IPS-18a (cell line): ENCODE measurements at regions not wholly inside any gene's neighbourhood (a gene's known extent, or its start where the extent isn't known, plus 50 kb on each side); places are given as distances from the start of the nearest gene placed in this dataset.
"Not testable (repeated sequence)": the region's sequence is repeated elsewhere in the genome, so short reads cannot be mapped to it uniquely, and the experiment has no call there.

Source experiments
- H3K27ac ChIP-seq: one replicate; pipeline ENCODE4 v1.5.1; 2013; ENCODE audit warnings: low read length
- H3K27me3 ChIP-seq: one replicate; pipeline ENCODE4 v1.6.1; 2013; ENCODE audit warnings: mild to moderate bottlenecking, low read length; ENCODE audit not compliant: control insufficient read depth, insufficient read depth
- H3K36me3 ChIP-seq: one replicate; pipeline ENCODE4 v1.6.1; 2013; ENCODE audit warnings: low read depth, low read length; ENCODE audit not compliant: control insufficient read depth
- H3K4me1 ChIP-seq: one replicate; pipeline ENCODE4 v1.6.1; 2013; ENCODE audit warnings: low read depth, low read length; ENCODE audit not compliant: control insufficient read depth
- H3K4me3 ChIP-seq: one replicate; pipeline ENCODE4 v1.5.1; 2013; ENCODE audit warnings: low read length
- H3K9ac ChIP-seq: one replicate; pipeline ENCODE4 v1.6.1; 2013; ENCODE audit warnings: mild to moderate bottlenecking, low read length, moderate library complexity
- H3K9me3 ChIP-seq: one replicate; pipeline ENCODE4 v1.6.1; 2013; ENCODE audit warnings: low read depth, low read length; ENCODE audit not compliant: control insufficient read depth

- H3K27ac ChIP-seq: no peak overlapping the region
- H3K36me3 ChIP-seq: no peaks in the 10 kb centered on the region
- H3K9me3 ChIP-seq: no peaks in the 10 kb centered on the region
- H3K4me3 ChIP-seq: no peak overlapping the region
- no peaks in the 10 kb centered on the region for H3K27me3 ChIP-seq
- H3K9ac ChIP-seq: no peak overlapping the region
- no peaks in the 10 kb centered on the region for H3K4me1 ChIP-seq
Observed at GRCh38 chr10:2340831-2341647, 603.7 kb upstream of the ADARB2 start.

- Histone ChIP-seq H3K9ac (no peak overlapping the region), H3K27ac (no peak overlapping the region), H3K4me1 (no peaks in the 10 kb centered on the region), H3K27me3 (no peaks in the 10 kb centered on the region), H3K9me3 (no peaks in the 10 kb centered on the region), H3K36me3 (no peaks in the 10 kb centered on the region), H3K4me3 (no peak overlapping the region)
Observed at GRCh38 chr10:2335626-2336025, 598.3 kb upstream of the ADARB2 start.

- Histone ChIP-seq H3K9ac (no peak overlapping the region), H3K27me3 (no peaks in the 10 kb centered on the region), H3K4me1 (no peaks in the 10 kb centered on the region), H3K36me3 (no peaks in the 10 kb centered on the region), H3K27ac (no peak overlapping the region), H3K4me3 (no peak overlapping the region), H3K9me3 (no peaks in the 10 kb centered on the region)
Observed at GRCh38 chr10:2334575-2334974, 597.2 kb upstream of the ADARB2 start.

GRCh38 chr10:2329082-2329481 is 591.8 kb upstream of the ADARB2 start:
- H3K4me1 ChIP-seq: peaks cover 10% of the 10 kb centered on the region
- no peak overlapping the region for H3K9ac ChIP-seq
- no peaks in the 10 kb centered on the region for H3K27me3 ChIP-seq
- no peaks in the 10 kb centered on the region for H3K36me3 ChIP-seq
- H3K9me3 ChIP-seq: no peaks in the 10 kb centered on the region
- no peak overlapping the region for H3K27ac ChIP-seq
- H3K4me3 ChIP-seq: no peak overlapping the region

GRCh38 chr10:2326411-2326810 is 589.1 kb upstream of the ADARB2 start:
- Histone ChIP-seq H3K4me3 (no peak overlapping the region), H3K27me3 (no peaks in the 10 kb centered on the region), H3K9me3 (no peaks in the 10 kb centered on the region), H3K9ac (no peak overlapping the region), H3K27ac (no peak overlapping the region), H3K36me3 (no peaks in the 10 kb centered on the region), H3K4me1 (peaks cover 10% of the 10 kb centered on the region)

- H3K27ac ChIP-seq, H3K9ac ChIP-seq, H3K4me3 ChIP-seq, H3K27me3 ChIP-seq, H3K4me1 ChIP-seq, H3K9me3 ChIP-seq, H3K36me3 ChIP-seq: not testable (repeated sequence)
Observed at GRCh38 chr10:2315045-2315485, 577.7 kb upstream of the ADARB2 start.

- H3K4me3 ChIP-seq: no peak overlapping the region
- no peaks in the 10 kb centered on the region for H3K4me1 ChIP-seq
- H3K27me3 ChIP-seq: no peaks in the 10 kb centered on the region
- H3K9ac ChIP-seq: no peak overlapping the region
- H3K36me3 ChIP-seq: no peaks in the 10 kb centered on the region
- no peak overlapping the region for H3K27ac ChIP-seq
- no peaks in the 10 kb centered on the region for H3K9me3 ChIP-seq
Observed at GRCh38 chr10:2306081-2306480, 568.8 kb upstream of the ADARB2 start.

- Histone ChIP-seq H3K36me3 (no peaks in the 10 kb centered on the region), H3K4me1 (no peaks in the 10 kb centered on the region), H3K4me3 (no peak overlapping the region), H3K27me3 (no peaks in the 10 kb centered on the region), H3K27ac (no peak overlapping the region), H3K9ac (no peak overlapping the region), H3K9me3 (no peaks in the 10 kb centered on the region)
Observed at GRCh38 chr10:2303169-2303568, 565.8 kb upstream of the ADARB2 start.

- no peak overlapping the region for H3K9ac ChIP-seq
- H3K27me3 ChIP-seq: no peaks in the 10 kb centered on the region
- H3K36me3 ChIP-seq: no peaks in the 10 kb centered on the region
Observed at GRCh38 chr10:2301227-2301626, 563.9 kb upstream of the ADARB2 start.

GRCh38 chr10:2300231-2300630 is 562.9 kb upstream of the ADARB2 start:
- Histone ChIP-seq H3K4me3 (no peak overlapping the region), H3K9ac (no peak overlapping the region), H3K27ac (no peak overlapping the region), H3K36me3 (no peaks in the 10 kb centered on the region), H3K4me1 (peaks cover 13% of the 10 kb centered on the region), H3K9me3 (no peaks in the 10 kb centered on the region), H3K27me3 (no peaks in the 10 kb centered on the region)

More at GRCh38 chr10:2301227-2301626, 563.9 kb upstream of the ADARB2 start:
- Histone ChIP-seq H3K4me1 (peaks cover 3% of the 10 kb centered on the region), H3K9me3 (no peaks in the 10 kb centered on the region), H3K27ac (no peak overlapping the region), H3K4me3 (no peak overlapping the region)

GRCh38 chr10:2296179-2296891 is 559.0 kb upstream of the ADARB2 start:
- Histone ChIP-seq H3K27ac (no peak overlapping the region), H3K9ac (no peak overlapping the region), H3K4me1 (peaks cover 17% of the 10 kb centered on the region), H3K36me3 (no peaks in the 10 kb centered on the region), H3K27me3 (no peaks in the 10 kb centered on the region), H3K4me3 (no peak overlapping the region), H3K9me3 (no peaks in the 10 kb centered on the region)

GRCh38 chr10:2294739-2295138 is 557.4 kb upstream of the ADARB2 start:
- no peak overlapping the region for H3K4me3 ChIP-seq
- no peaks in the 10 kb centered on the region for H3K9me3 ChIP-seq
- no peak overlapping the region for H3K27ac ChIP-seq
- H3K36me3 ChIP-seq: no peaks in the 10 kb centered on the region
- H3K9ac ChIP-seq: no peak overlapping the region
- peaks cover 17% of the 10 kb centered on the region for H3K4me1 ChIP-seq
- H3K27me3 ChIP-seq: no peaks in the 10 kb centered on the region
